Pancreas (tissue), 10 donors: ENCODE measurements at regions not wholly inside any gene's neighbourhood (a gene's known extent, or its start where the extent isn't known, plus 50 kb on each side); places are given as distances from the start of the nearest gene placed in this dataset.

Experiments used
- ATAC-seq, 4 donors: fragments of 200-7000 bp; cut with Tn5 transposase; one replicate each; pipeline versions ENCODE4 v1.8.0 to v1.9.1; 2020; ENCODE audit warnings: mild to moderate bottlenecking in 4 of 4, moderate library complexity in 4 of 4
- DNase-seq, 6 donors: peaks; one replicate each; pipeline ENCODE4 v3.0.0-alpha.2; 2020
- FAIRE-seq: peaks from 2 replicates; lab custom pipeline; 2012; peaks lifted over from hg19 to GRCh38; lab: Jason Lieb, UNC
- H3K27ac ChIP-seq, 4 donors: fragments of 200-600 bp; sonication (generic); 1 replicate in 3 of 4; 2 replicates in 1 of 4; pipeline versions ENCODE4 v1.5.0 to v1.8.0; 2020
- H3K27me3 ChIP-seq, 4 donors: fragments of 200-600 bp; one replicate each; pipeline ENCODE4 v1.8.0; 2021
- H3K36me3 ChIP-seq, 3 donors: fragments of 200-600 bp; sonication (generic) in 1 of 3; one replicate each; pipeline versions ENCODE4 v1.5.0 to v1.8.0; 2020 to 2021
- H3K4me1 ChIP-seq, 3 donors: fragments of 200-600 bp; one replicate each; pipeline ENCODE4 v1.8.0; 2021
- H3K4me3 ChIP-seq, 4 donors: fragments of 200-600 bp; sonication (generic) in 2 of 4; one replicate each; pipeline versions ENCODE4 v1.5.0 to v1.8.0; 2020 to 2021
- H3K9me3 ChIP-seq, 4 donors: fragments of 200-600 bp; one replicate each; pipeline ENCODE4 v1.8.0; 2021
- CTCF ChIP-seq, 4 donors: fragments of 200-600 bp; sonication (generic) in 3 of 4; IDR thresholded peaks; one replicate each; pipeline versions ENCODE4 v1.5.0 to v1.8.0; 2021; ENCODE audit warnings: antibody characterized with exemption in 4 of 4
- WGBS, 2 donors: extraction: QIAGEN DNeasy Blood & Tissue Kit; methylation state at CpG; one replicate each; pipeline ENCODE4 v1.1.7; 2013; 5-methylcytosine and 5-hydroxymethylcytosine counted together
- intact Hi-C, 3 donors: fragments of 100-400 bp; cut with DNase I; formaldehyde crosslinking; loops; one replicate each; pipeline versions ENCODE4 v1.11.1 to v1.14.2; 2022
- donor health status: healthy with polysubstance abuse.
- donor health status: DM: no; HTN: no; CAD: no; lungs with moderate emphysema.
- donor health status: DM: no; HTN: no; CAD: no.
- donor health status: control.
- donor health status: control.
- donor health status: Bipolar disorder and iron deficiency.
- donor health status: DM: yes; HTN: yes; CAD: no.
- donor health status: DM: no; HTN: no; CAD: no.
- donor health status: DM: no; HTN: no; CAD: no.
- donor health status: DM: yes; HTN: yes; CAD: no.

- 69 to 82% methylated on average over 2 of the region's 2 CpGs for WGBS, 2 donors
- intact Hi-C loops: no loop called here
- no peaks in the 10 kb centered on the region for H3K9me3 ChIP-seq
- no peaks in the 10 kb centered on the region for H3K27me3 ChIP-seq
- H3K36me3 ChIP-seq: no peaks in the 10 kb centered on the region
- FAIRE-seq (no peak), ATAC-seq (no peak), DNase-seq (no peak)
- no peaks in the 10 kb centered on the region for H3K4me1 ChIP-seq
- no peak for TF ChIP-seq CTCF (IDR thresholded peaks at IDR 0.05)
- no peak overlapping the region for H3K27ac ChIP-seq
- no peak overlapping the region for H3K4me3 ChIP-seq
Measured at GRCh38 chr9:21598749-21599148, 116.6 kb upstream of the IFNE start.

GRCh38 chr9:21605489-21605931 is 123.4 kb upstream of the IFNE start:
- Histone ChIP-seq H3K36me3 (no peaks in the 10 kb centered on the region), H3K4me1 (no peaks in the 10 kb centered on the region), H3K9me3 (no peaks in the 10 kb centered on the region), H3K4me3 (no peak overlapping the region), H3K27ac (no peak overlapping the region), H3K27me3 (peaks cover 0 to 2% (median 0%) of the 10 kb centered on the region in 4 donors)
- no peak for TF ChIP-seq CTCF (IDR thresholded peaks at IDR 0.05)
- no peak for FAIRE-seq
- intact Hi-C loops: no loop called here
- no peak for DNase-seq
- WGBS, 2 donors: 57 to 66% methylated on average over 4 of the region's 4 CpGs
- no peak for ATAC-seq

GRCh38 chr9:21607576-21607975 is 125.5 kb upstream of the IFNE start:
- no peaks in the 10 kb centered on the region for H3K36me3 ChIP-seq
- H3K4me1 ChIP-seq: no peaks in the 10 kb centered on the region
- DNase-seq (no peak), FAIRE-seq (no peak), ATAC-seq (no peak)
- no peak overlapping the region for H3K27ac ChIP-seq
- H3K27me3 ChIP-seq: peaks cover 0 to 2% (median 0%) of the 10 kb centered on the region in 4 donors
- no peak overlapping the region for H3K4me3 ChIP-seq
- 36 to 51% methylated on average over 2 of the region's 2 CpGs for WGBS, 2 donors
- no peaks in the 10 kb centered on the region for H3K9me3 ChIP-seq
- TF ChIP-seq CTCF (IDR thresholded peaks at IDR 0.05): no peak
- intact Hi-C loops: no loop called here

GRCh38 chr9:21608200-21608599 is 126.1 kb upstream of the IFNE start:
- H3K4me3 ChIP-seq: no peak overlapping the region
- ATAC-seq: no peak
- H3K36me3 ChIP-seq: no peaks in the 10 kb centered on the region
- peaks cover 0 to 2% (median 0%) of the 10 kb centered on the region in 4 donors for H3K27me3 ChIP-seq
- 56 to 69% methylated on average over 5 of the region's 5 CpGs for whole genome bisulfite sequencing, 2 donors
- H3K27ac ChIP-seq: no peak overlapping the region
- DNase-seq: no peak
- intact Hi-C loops: no loop called here
- FAIRE-seq: no peak
- H3K9me3 ChIP-seq: no peaks in the 10 kb centered on the region
- no peak for TF ChIP-seq CTCF (IDR thresholded peaks at IDR 0.05)
- no peaks in the 10 kb centered on the region for H3K4me1 ChIP-seq

GRCh38 chr9:21609506-21609905 is 127.4 kb upstream of the IFNE start:
- no peaks in the 10 kb centered on the region for H3K4me1 ChIP-seq
- H3K27ac ChIP-seq: no peak overlapping the region
- H3K36me3 ChIP-seq: no peaks in the 10 kb centered on the region
- TF ChIP-seq CTCF (IDR thresholded peaks at IDR 0.05): no peak
- no peak for FAIRE-seq
- no peaks in the 10 kb centered on the region for H3K9me3 ChIP-seq
- H3K4me3 ChIP-seq: no peak overlapping the region
- no peak for DNase-seq
- intact Hi-C loops: no loop called here
- ATAC-seq: no peak
- H3K27me3 ChIP-seq: peaks cover 0 to 7% (median 1%) of the 10 kb centered on the region in 4 donors
- 65 to 87% methylated on average over 1 of the region's 1 CpG for WGBS, 2 donors
